ENCODE measurements at regions not wholly inside any gene's neighbourhood (a gene's known extent, or its start where the extent isn't known, plus 50 kb on each side); places are given as distances from the start of the nearest gene placed in this dataset.

- Histone ChIP-seq H3K79me2 (ENCODE audit: insufficient read depth, low read depth) (no peaks in the 10 kb centered on the region), H4K20me1 (ENCODE audit: insufficient read depth) (no peaks in the 10 kb centered on the region), H3K36me3 (ENCODE audit: insufficient read depth) (no peaks in the 10 kb centered on the region), H3K9ac (no peak overlapping the region), H3K4me3 (IDR thresholded peaks at IDR 0.05; ENCODE audit: insufficient read depth, low read depth, low read length) (no peak overlapping the region), H3K4me1 (ENCODE audit: low read depth, poor library complexity, severe bottlenecking) (no peaks in the 10 kb centered on the region), H3K27ac (no peak overlapping the region), H3K4me2 (no peak overlapping the region), H3K27me3 (ENCODE audit: insufficient read depth, low read depth) (no peaks in the 10 kb centered on the region), H2AFZ (ENCODE audit: low read depth) (no peak overlapping the region)
- no peak for TF ChIP-seq CTCF (conservative IDR thresholded peaks at IDR 0.05; ENCODE audit: low read depth, low read length)
These were observed 84.2 kb upstream of the SLC4A7 start for GRCh38 chr3:27568393-27568792.

GRCh38 chr3:27567251-27567650 lies 83.1 kb upstream of the SLC4A7 start:
- no peak overlapping the region for H3K4me2 ChIP-seq
- H3K4me1 ChIP-seq (ENCODE audit: low read depth, poor library complexity, severe bottlenecking), result no peaks in the 10 kb centered on the region
- no peak overlapping the region for H3K27ac ChIP-seq
- H4K20me1 ChIP-seq (ENCODE audit: insufficient read depth), result no peaks in the 10 kb centered on the region
- no peak for TF ChIP-seq CTCF (conservative IDR thresholded peaks at IDR 0.05; ENCODE audit: low read depth, low read length)
- H3K36me3 ChIP-seq (ENCODE audit: insufficient read depth), result no peaks in the 10 kb centered on the region
- no peak overlapping the region for H3K4me3 ChIP-seq (IDR thresholded peaks at IDR 0.05; ENCODE audit: insufficient read depth, low read depth, low read length)
- no peaks in the 10 kb centered on the region for H3K27me3 ChIP-seq (ENCODE audit: insufficient read depth, low read depth)
- H3K79me2 ChIP-seq (ENCODE audit: insufficient read depth, low read depth), result no peaks in the 10 kb centered on the region
- no peak overlapping the region for H2AFZ ChIP-seq (ENCODE audit: low read depth)
- no peak overlapping the region for H3K9ac ChIP-seq

GRCh38 chr3:27565201-27565852 lies 81.1 kb upstream of the SLC4A7 start:
- Histone ChIP-seq H3K27ac (no peak overlapping the region), H3K4me1 (ENCODE audit: low read depth, poor library complexity, severe bottlenecking) (no peaks in the 10 kb centered on the region), H2AFZ (ENCODE audit: low read depth) (no peak overlapping the region), H3K4me3 (IDR thresholded peaks at IDR 0.05; ENCODE audit: insufficient read depth, low read depth, low read length) (no peak overlapping the region), H3K36me3 (ENCODE audit: insufficient read depth) (no peaks in the 10 kb centered on the region), H3K27me3 (ENCODE audit: insufficient read depth, low read depth) (no peaks in the 10 kb centered on the region), H3K4me2 (no peak overlapping the region), H4K20me1 (ENCODE audit: insufficient read depth) (no peaks in the 10 kb centered on the region), H3K9ac (no peak overlapping the region), H3K79me2 (ENCODE audit: insufficient read depth, low read depth) (no peaks in the 10 kb centered on the region)
- no peak for TF ChIP-seq CTCF (conservative IDR thresholded peaks at IDR 0.05; ENCODE audit: low read depth, low read length)

GRCh38 chr3:27561576-27561975 lies 77.4 kb upstream of the SLC4A7 start:
- no peak overlapping the region for H3K9ac ChIP-seq
- H2AFZ ChIP-seq (ENCODE audit: low read depth), result no peak overlapping the region
- no peaks in the 10 kb centered on the region for H3K79me2 ChIP-seq (ENCODE audit: insufficient read depth, low read depth)
- H3K36me3 ChIP-seq (ENCODE audit: insufficient read depth), result no peaks in the 10 kb centered on the region
- no peak overlapping the region for H3K4me2 ChIP-seq
- no peak overlapping the region for H3K4me3 ChIP-seq (IDR thresholded peaks at IDR 0.05; ENCODE audit: insufficient read depth, low read depth, low read length)
- no peaks in the 10 kb centered on the region for H3K4me1 ChIP-seq (ENCODE audit: low read depth, poor library complexity, severe bottlenecking)
- no peak for TF ChIP-seq CTCF (conservative IDR thresholded peaks at IDR 0.05; ENCODE audit: low read depth, low read length)
- no peak overlapping the region for H3K27ac ChIP-seq
- no peaks in the 10 kb centered on the region for H4K20me1 ChIP-seq (ENCODE audit: insufficient read depth)
- no peaks in the 10 kb centered on the region for H3K27me3 ChIP-seq (ENCODE audit: insufficient read depth, low read depth)

All from KMS-11 (cell line).